Caco-2 (cell line): ENCODE measurements at regions not wholly inside any gene's neighbourhood (a gene's known extent, or its start where the extent isn't known, plus 50 kb on each side); places are given as distances from the start of the nearest gene placed in this dataset.

Experiments
- BruUV-seq: library from RNA; stranded (reverse); fragments of 400-500 nt; replicated peaks from 2 replicates; lab custom pipeline; 2021; lab: Mats Ljungman, UMichigan
- CTCF ChIA-PET: fragments of 300-600 bp; sonication (Branson Sonifier 250); formaldehyde crosslinking; loops from one replicate; lab custom pipeline; 2022; ENCODE audit warnings: antibody characterized with exemption; lab: Charles Lee
- POLR2A ChIA-PET: fragments of 300-600 bp; sonication (Branson Sonifier 250); formaldehyde crosslinking; loops from one replicate; lab custom pipeline; 2022; ENCODE audit warnings: antibody characterized with exemption; lab: Charles Lee
- DNase-seq, 2 experiments: peaks; one replicate each; pipeline versions ENCODE4 v3.0.0 to v3.0.0-alpha.2; 2020 to 2022
- H3K27me3 ChIP-seq: replicated peaks from 2 replicates; pipeline ENCODE4 v1.6.0; 2011; ENCODE audit warnings: low read length; ENCODE audit not compliant: control insufficient read depth, insufficient read depth
- H3K36me3 ChIP-seq: 2 replicates; pipeline ENCODE4 v1.5.1; 2011; ENCODE audit warnings: low read length; ENCODE audit not compliant: control insufficient read depth, insufficient read depth
- H3K4me1 ChIP-seq: fragments of 250-450 bp; sonication (Bioruptor Pico); 2 replicates; pipeline ENCODE4 v1.5.1; 2020; ENCODE audit warnings: mild to moderate bottlenecking
- H3K4me3 ChIP-seq: 2 replicates; pipeline ENCODE4 v1.5.1; 2011; ENCODE audit warnings: low read depth, mild to moderate bottlenecking, control low read depth, low read length
- H3K9me3 ChIP-seq: fragments of 250-450 bp; sonication (Bioruptor Pico); 2 replicates; pipeline ENCODE4 v1.5.1; 2020; ENCODE audit warnings: mild to moderate bottlenecking, moderate library complexity
- H3K27ac Mint-ChIP-seq: one replicate; pipeline ENCODE4 v1.8.0; 2022; ENCODE audit warnings: mixed read lengths; ENCODE audit not compliant: unreplicated experiment
- H3K27me3 Mint-ChIP-seq: one replicate; pipeline ENCODE4 v1.8.0; 2022; ENCODE audit warnings: mixed read lengths; ENCODE audit not compliant: insufficient read depth, unreplicated experiment
- H3K36me3 Mint-ChIP-seq: one replicate; pipeline ENCODE4 v1.8.0; 2022; ENCODE audit warnings: mild to moderate bottlenecking, mixed read lengths; ENCODE audit not compliant: insufficient read depth, unreplicated experiment
- H3K4me1 Mint-ChIP-seq: one replicate; pipeline ENCODE4 v1.8.0; 2022; ENCODE audit warnings: low read depth, mixed read lengths; ENCODE audit not compliant: unreplicated experiment
- H3K4me3 Mint-ChIP-seq: one replicate; pipeline ENCODE4 v1.8.0; 2022; ENCODE audit warnings: mild to moderate bottlenecking, moderate library complexity, mixed read lengths; ENCODE audit not compliant: unreplicated experiment
- H3K9me3 Mint-ChIP-seq: one replicate; pipeline ENCODE4 v1.8.0; 2022; ENCODE audit warnings: mixed read lengths; ENCODE audit not compliant: unreplicated experiment
- intact Hi-C: fragments of 100-400 bp; cut with micrococcal nuclease; formaldehyde crosslinking; loops from one replicate; pipeline ENCODE4 v1.10.0; 2022; ENCODE audit not compliant: unreplicated experiment
- TF ChIP-seq, protein P1 (sequence below), 2 experiments: fragments of 200-600 bp in 1 of 2; IDR thresholded peaks; 1 replicate in 1 of 2; 2 replicates in 1 of 2; pipeline versions ENCODE4 v1.5.1 to v1.8.0; 2011 to 2022; ENCODE audit warnings: antibody characterized with exemption in 1 of 2, control low read depth in 1 of 2, inconsistent platforms in 1 of 2, low read depth in 1 of 2, low read length in 1 of 2, mild to moderate bottlenecking in 1 of 2, moderate library complexity in 1 of 2; ENCODE audit not compliant: insufficient read depth in 1 of 2, severe bottlenecking in 1 of 2, unreplicated experiment in 1 of 2

- H3K9me3 Mint-ChIP-seq: peaks cover 18% of the 10 kb centered on the region
- CTCF ChIA-PET: interaction anchor here (0.8 kb wide), 1 partner anchor 9 kb away, joined by 4 read pairs; no protein-coding TSS in a partner anchor
- DNase-seq: no peak
Measured at GRCh38 chr17:77027271-77027889, 113.4 kb upstream of the SEC14L1 start.

DNA sequence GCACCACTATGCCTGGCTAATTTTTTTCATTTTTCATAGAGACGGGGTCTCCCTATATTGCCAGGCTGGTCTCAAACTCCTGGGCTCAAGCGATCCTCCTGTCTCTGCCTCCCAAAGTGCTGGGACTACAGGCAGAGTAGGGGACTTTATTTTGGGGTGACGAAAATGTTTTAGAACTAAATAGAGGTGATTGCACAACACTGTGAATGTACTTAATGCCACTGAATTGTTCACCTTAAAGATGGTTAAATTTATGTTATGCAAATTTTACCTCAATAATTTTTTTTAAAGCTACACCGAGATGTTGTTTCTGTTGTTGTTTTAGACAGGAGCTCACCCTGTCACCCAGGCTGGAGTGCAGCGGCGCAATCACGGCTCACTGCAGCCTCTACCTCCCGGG lies 111.9 kb upstream of the SEC14L1 start:
- no peak overlapping the region for H3K4me3 Mint-ChIP-seq
- TF ChIP-seq, protein P1, sequence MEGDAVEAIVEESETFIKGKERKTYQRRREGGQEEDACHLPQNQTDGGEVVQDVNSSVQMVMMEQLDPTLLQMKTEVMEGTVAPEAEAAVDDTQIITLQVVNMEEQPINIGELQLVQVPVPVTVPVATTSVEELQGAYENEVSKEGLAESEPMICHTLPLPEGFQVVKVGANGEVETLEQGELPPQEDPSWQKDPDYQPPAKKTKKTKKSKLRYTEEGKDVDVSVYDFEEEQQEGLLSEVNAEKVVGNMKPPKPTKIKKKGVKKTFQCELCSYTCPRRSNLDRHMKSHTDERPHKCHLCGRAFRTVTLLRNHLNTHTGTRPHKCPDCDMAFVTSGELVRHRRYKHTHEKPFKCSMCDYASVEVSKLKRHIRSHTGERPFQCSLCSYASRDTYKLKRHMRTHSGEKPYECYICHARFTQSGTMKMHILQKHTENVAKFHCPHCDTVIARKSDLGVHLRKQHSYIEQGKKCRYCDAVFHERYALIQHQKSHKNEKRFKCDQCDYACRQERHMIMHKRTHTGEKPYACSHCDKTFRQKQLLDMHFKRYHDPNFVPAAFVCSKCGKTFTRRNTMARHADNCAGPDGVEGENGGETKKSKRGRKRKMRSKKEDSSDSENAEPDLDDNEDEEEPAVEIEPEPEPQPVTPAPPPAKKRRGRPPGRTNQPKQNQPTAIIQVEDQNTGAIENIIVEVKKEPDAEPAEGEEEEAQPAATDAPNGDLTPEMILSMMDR (IDR thresholded peaks at IDR 0.05; ENCODE audit: insufficient read depth in 1 of 2, low read depth in 1 of 2, low read length in 1 of 2, severe bottlenecking in 1 of 2, unreplicated experiment in 1 of 2): no peak
- POLR2A ChIA-PET: interaction anchor here (1.1 kb wide), 1 partner anchor 9 kb away, joined by 3 read pairs; no protein-coding TSS in a partner anchor
- H3K4me1 Mint-ChIP-seq: no peaks in the 10 kb centered on the region
- H3K9me3 Mint-ChIP-seq: peaks cover 18% of the 10 kb centered on the region
- H3K36me3 Mint-ChIP-seq: no peaks in the 10 kb centered on the region
- H3K27ac Mint-ChIP-seq: no peak overlapping the region
- no peak for DNase-seq
- CTCF ChIA-PET: no interaction called here
- no peaks in the 10 kb centered on the region for H3K4me1 ChIP-seq
- intact Hi-C loops: no loop called here
- no TSS peak for BruUV-seq
- H3K4me3 ChIP-seq: no peak overlapping the region
- no peaks in the 10 kb centered on the region for H3K27me3 ChIP-seq
- peaks cover 11% of the 10 kb centered on the region for H3K9me3 ChIP-seq
- no peaks in the 10 kb centered on the region for H3K36me3 ChIP-seq
- H3K27me3 Mint-ChIP-seq: no peaks in the 10 kb centered on the region

More at GRCh38 chr17:77027271-77027889, 113.4 kb upstream of the SEC14L1 start:
- Histone ChIP-seq H3K4me1 (no peaks in the 10 kb centered on the region), H3K27me3 (no peaks in the 10 kb centered on the region), H3K9me3 (peaks cover 11% of the 10 kb centered on the region), H3K4me3 (no peak overlapping the region), H3K36me3 (no peaks in the 10 kb centered on the region)
- H3K27ac Mint-ChIP-seq: no peak overlapping the region
- no peaks in the 10 kb centered on the region for H3K27me3 Mint-ChIP-seq
- intact Hi-C loops: no loop called here
- no TSS peak for BruUV-seq
- H3K36me3 Mint-ChIP-seq: no peaks in the 10 kb centered on the region
- POLR2A ChIA-PET: no interaction called here
- TF ChIP-seq, protein P1 (IDR thresholded peaks at IDR 0.05; ENCODE audit: insufficient read depth in 1 of 2, low read depth in 1 of 2, low read length in 1 of 2, severe bottlenecking in 1 of 2, unreplicated experiment in 1 of 2): no peak
- H3K4me1 Mint-ChIP-seq: no peaks in the 10 kb centered on the region
- no peak overlapping the region for H3K4me3 Mint-ChIP-seq

- POLR2A ChIA-PET: no interaction called here
- CTCF ChIA-PET: no interaction called here
- Mint-ChIP-seq H3K36me3 (no peaks in the 10 kb centered on the region), H3K9me3 (peaks cover 18% of the 10 kb centered on the region), H3K4me3 (no peak overlapping the region), H3K27me3 (peaks cover 2% of the 10 kb centered on the region), H3K27ac (no peak overlapping the region), H3K4me1 (peaks cover 14% of the 10 kb centered on the region)
- Histone ChIP-seq H3K9me3 (peaks cover 11% of the 10 kb centered on the region), H3K27me3 (no peaks in the 10 kb centered on the region), H3K4me1 (no peaks in the 10 kb centered on the region), H3K36me3 (no peaks in the 10 kb centered on the region), H3K4me3 (no peak overlapping the region)
- BruUV-seq: no TSS peak
- no peak for DNase-seq
- TF ChIP-seq, protein P1 (IDR thresholded peaks at IDR 0.05; ENCODE audit: insufficient read depth in 1 of 2, low read depth in 1 of 2, low read length in 1 of 2, severe bottlenecking in 1 of 2, unreplicated experiment in 1 of 2): no peak
- intact Hi-C loops: no loop called here
Measured at GRCh38 chr17:77032929-77033328, 107.8 kb upstream of the SEC14L1 start.
